H9 (cell line): ENCODE measurements at regions not wholly inside any gene's neighbourhood (a gene's known extent, or its start where the extent isn't known, plus 50 kb on each side); places are given as distances from the start of the nearest gene placed in this dataset.

Experiments used
- DNase-seq: peaks from one replicate; pipeline ENCODE4 v3.0.0-alpha.2; 2017
- H2AFZ ChIP-seq: one replicate; pipeline ENCODE4 v1.6.1; 2013; ENCODE audit warnings: mild to moderate bottlenecking, low read length, control low read depth, moderate library complexity
- H2AK5ac ChIP-seq: 2 replicates; pipeline ENCODE4 v1.6.1; 2013; ENCODE audit warnings: low read length, control low read depth, mixed read lengths; ENCODE audit not compliant: insufficient read length
- H2BK120ac ChIP-seq: one replicate; pipeline ENCODE4 v1.6.1; 2013; ENCODE audit warnings: low read depth, mild to moderate bottlenecking, low read length, control low read depth, inconsistent platforms; ENCODE audit not compliant: poor library complexity, severe bottlenecking
- H2BK12ac ChIP-seq: 2 replicates; pipeline ENCODE4 v1.6.1; 2013; ENCODE audit warnings: low read length, control low read depth, mixed read lengths, low read depth; ENCODE audit not compliant: insufficient read length
- H2BK15ac ChIP-seq: 2 replicates; pipeline ENCODE4 v1.6.1; 2013; ENCODE audit warnings: low read depth, low read length, control low read depth
- H2BK20ac ChIP-seq: one replicate; pipeline ENCODE4 v1.6.1; 2013; ENCODE audit warnings: low read depth, mild to moderate bottlenecking, low read length, control low read depth, inconsistent platforms; ENCODE audit not compliant: poor library complexity, severe bottlenecking
- H2BK5ac ChIP-seq: 2 replicates; pipeline ENCODE4 v1.6.1; 2013; ENCODE audit warnings: low read length, control low read depth, mixed read lengths; ENCODE audit not compliant: insufficient read length
- H3K14ac ChIP-seq: 2 replicates; pipeline ENCODE4 v1.6.1; 2013; ENCODE audit warnings: low read length, control low read depth; ENCODE audit not compliant: insufficient read depth
- H3K18ac ChIP-seq: 2 replicates; pipeline ENCODE4 v1.6.1; 2013; ENCODE audit warnings: low read depth, mild to moderate bottlenecking, mixed read lengths, low read length, control low read depth; ENCODE audit not compliant: insufficient read length
- H3K23ac ChIP-seq: 2 replicates; pipeline ENCODE4 v1.6.1; 2013; ENCODE audit warnings: low read length, control low read depth, mixed read lengths, low read depth; ENCODE audit not compliant: insufficient read length
- H3K23me2 ChIP-seq: 2 replicates; pipeline ENCODE4 v1.6.1; 2013; ENCODE audit warnings: low read depth, mild to moderate bottlenecking, mixed read lengths, low read length, control low read depth; ENCODE audit not compliant: insufficient read length, poor library complexity, severe bottlenecking
- H3K27ac ChIP-seq: 2 replicates; pipeline ENCODE4 v1.5.1; 2013; ENCODE audit warnings: low read length, control low read depth, mixed read lengths, low read depth; ENCODE audit not compliant: insufficient read length
- H3K27me3 ChIP-seq: 2 replicates; pipeline ENCODE4 v1.6.1; 2013; ENCODE audit warnings: low read length, control low read depth, inconsistent platforms; ENCODE audit not compliant: insufficient read depth
- H3K4ac ChIP-seq: 2 replicates; pipeline ENCODE4 v1.6.1; 2013; ENCODE audit warnings: low read depth, mild to moderate bottlenecking, control low read depth, inconsistent platforms, low read length, moderate library complexity
- H3K4me1 ChIP-seq: 2 replicates; pipeline ENCODE4 v1.6.1; 2013; ENCODE audit warnings: low read length, control low read depth, inconsistent platforms; ENCODE audit not compliant: insufficient read depth
- H3K4me2 ChIP-seq: 2 replicates; pipeline ENCODE4 v1.6.1; 2013; ENCODE audit warnings: low read length, control low read depth, mixed read lengths; ENCODE audit not compliant: insufficient read length, insufficient read depth
- H3K56ac ChIP-seq: 2 replicates; pipeline ENCODE4 v1.6.1; 2013; ENCODE audit warnings: low read depth, mild to moderate bottlenecking, mixed read lengths, low read length, control low read depth; ENCODE audit not compliant: insufficient read length
- H3K79me1 ChIP-seq: 2 replicates; pipeline ENCODE4 v1.6.1; 2013; ENCODE audit warnings: low read depth, mild to moderate bottlenecking, moderate library complexity, low read length, control low read depth, inconsistent platforms; ENCODE audit not compliant: insufficient read depth, poor library complexity, severe bottlenecking
- H3K79me2 ChIP-seq: 2 replicates; pipeline ENCODE4 v1.6.1; 2013; ENCODE audit warnings: low read length, control low read depth, inconsistent platforms; ENCODE audit not compliant: insufficient read depth
- H3K9ac ChIP-seq: 2 replicates; pipeline ENCODE4 v1.6.1; 2013; ENCODE audit warnings: low read length, control low read depth, mixed read lengths; ENCODE audit not compliant: insufficient read length; ENCODE audit errors: extremely low read depth
- H3K9me3 ChIP-seq: one replicate; pipeline ENCODE4 v1.6.1; 2013; ENCODE audit warnings: low read depth, low read length, inconsistent platforms; ENCODE audit not compliant: control insufficient read depth
- H3T11ph ChIP-seq: one replicate; pipeline ENCODE4 v1.6.1; 2013; ENCODE audit warnings: mild to moderate bottlenecking, low read length, control low read depth, inconsistent platforms
- H4K20me1 ChIP-seq: one replicate; pipeline ENCODE4 v1.6.1; 2013; ENCODE audit not compliant: control insufficient read depth, insufficient read length, insufficient read depth
- H4K5ac ChIP-seq: 2 replicates; pipeline ENCODE4 v1.6.1; 2013; ENCODE audit warnings: low read depth, mild to moderate bottlenecking, mixed read lengths, low read length, control low read depth; ENCODE audit not compliant: insufficient read length
- H4K8ac ChIP-seq: replicated peaks from 2 replicates; pipeline ENCODE4 v1.6.1; 2013; ENCODE audit warnings: low read length, control low read depth, mixed read lengths, low read depth; ENCODE audit not compliant: insufficient read length
- H4K91ac ChIP-seq: 2 replicates; pipeline ENCODE4 v1.6.1; 2013; ENCODE audit warnings: low read depth, mild to moderate bottlenecking, moderate library complexity, mixed read lengths, low read length, control low read depth; ENCODE audit not compliant: insufficient read length
- H3K27ac Mint-ChIP-seq, 3 experiments: 2 replicates in 2 of 3; 3 replicates in 1 of 3; pipeline ENCODE4 v1.8.0; 2020 to 2021; ENCODE audit warnings: mixed read lengths in 3 of 3, mild to moderate bottlenecking in 1 of 3, moderate library complexity in 1 of 3
- H3K27me3 Mint-ChIP-seq: 2 replicates; pipeline ENCODE4 v1.8.0; 2021; ENCODE audit warnings: low read depth, mild to moderate bottlenecking, moderate library complexity, mixed read lengths
- H3K36me3 Mint-ChIP-seq, 3 experiments: 2 replicates in 2 of 3; 3 replicates in 1 of 3; pipeline ENCODE4 v1.8.0; 2020 to 2021; ENCODE audit warnings: low read depth in 3 of 3, mixed read lengths in 3 of 3; ENCODE audit not compliant: insufficient read depth in 1 of 3
- H3K4me1 Mint-ChIP-seq, 2 experiments: 2 replicates each; pipeline ENCODE4 v1.8.0; 2020; ENCODE audit warnings: mixed read lengths in 2 of 2
- H3K4me3 Mint-ChIP-seq, 2 experiments: 2 replicates in 1 of 2; 3 replicates in 1 of 2; pipeline ENCODE4 v1.8.0; 2020 to 2021; ENCODE audit warnings: mild to moderate bottlenecking in 2 of 2, mixed read lengths in 2 of 2, moderate library complexity in 1 of 2
- H3K9me3 Mint-ChIP-seq, 2 experiments: 2 replicates in 1 of 2; 3 replicates in 1 of 2; pipeline ENCODE4 v1.8.0; 2020; ENCODE audit warnings: mild to moderate bottlenecking in 2 of 2, mixed read lengths in 2 of 2, moderate library complexity in 1 of 2
- CTCF ChIP-seq: fragments of 200-600 bp; sonication (generic); conservative IDR thresholded peaks from 3 replicates; pipeline ENCODE4 v1.8.0; 2021; ENCODE audit warnings: antibody characterized with exemption, mild to moderate bottlenecking
- WGBS: extraction: QIAGEN DNeasy Blood & Tissue Kit; methylation state at CpG from one replicate; pipeline ENCODE4 v1.1.7; 2013; ENCODE audit warnings: missing lambda C conversion rate, low lambda C conversion rate, mixed read lengths; ENCODE audit not compliant: insufficient read length; ENCODE audit errors: extremely low coverage; 5-methylcytosine and 5-hydroxymethylcytosine counted together

GRCh38 chr16:65933703-65934102, 432.8 kb upstream of the CDH5 start:
- H3K4me1 ChIP-seq: no peaks in the 10 kb centered on the region
- Mint-ChIP-seq H3K4me3 (no peak overlapping the region), H3K27ac (no peak overlapping the region), H3K9me3 (peaks cover 13 to 15% of the 10 kb centered on the region in 2 experiments), H3K27me3 (no peaks in the 10 kb centered on the region), H3K4me1 (no peaks in the 10 kb centered on the region), H3K36me3 (peaks cover 0 to 7% (median 3%) of the 10 kb centered on the region in 3 experiments; a peak in 5 of 7 replicates)
- no peaks in the 10 kb centered on the region for H3K79me1 ChIP-seq
- no peak overlapping the region for H2BK12ac ChIP-seq
- H2AFZ ChIP-seq: no peak overlapping the region
- no peaks in the 10 kb centered on the region for H3K27me3 ChIP-seq
- H3K18ac ChIP-seq: no peak overlapping the region
- no peak overlapping the region for H2BK15ac ChIP-seq
- no peaks in the 10 kb centered on the region for H3K79me2 ChIP-seq
- H4K20me1 ChIP-seq: no peaks in the 10 kb centered on the region
- H3K27ac ChIP-seq: no peak overlapping the region
- no peak overlapping the region for H4K8ac ChIP-seq
- no peak overlapping the region for H3T11ph ChIP-seq
- no peak overlapping the region for H4K5ac ChIP-seq
- H3K23me2 ChIP-seq: no peaks in the 10 kb centered on the region
- no peak overlapping the region for H4K91ac ChIP-seq
- H2AK5ac ChIP-seq: no peak overlapping the region
- H3K23ac ChIP-seq: no peak overlapping the region
- H3K4me2 ChIP-seq: no peak overlapping the region
- no peak for DNase-seq
- no peak overlapping the region for H3K56ac ChIP-seq
- H3K14ac ChIP-seq: no peak overlapping the region
- no peaks in the 10 kb centered on the region for H3K9me3 ChIP-seq
- WGBS: no CpG with 5 or more reads among the region's 4 CpGs
- no peak for TF ChIP-seq CTCF
- H2BK5ac ChIP-seq: no peak overlapping the region
- no peak overlapping the region for H3K9ac ChIP-seq
- no peak overlapping the region for H3K4ac ChIP-seq
- no peak overlapping the region for H2BK120ac ChIP-seq
- H2BK20ac ChIP-seq: no peak overlapping the region
